ENCODE measurements at regions not wholly inside any gene's neighbourhood (a gene's known extent, or its start where the extent isn't known, plus 50 kb on each side); places are given as distances from the start of the nearest gene placed in this dataset.

DNA sequence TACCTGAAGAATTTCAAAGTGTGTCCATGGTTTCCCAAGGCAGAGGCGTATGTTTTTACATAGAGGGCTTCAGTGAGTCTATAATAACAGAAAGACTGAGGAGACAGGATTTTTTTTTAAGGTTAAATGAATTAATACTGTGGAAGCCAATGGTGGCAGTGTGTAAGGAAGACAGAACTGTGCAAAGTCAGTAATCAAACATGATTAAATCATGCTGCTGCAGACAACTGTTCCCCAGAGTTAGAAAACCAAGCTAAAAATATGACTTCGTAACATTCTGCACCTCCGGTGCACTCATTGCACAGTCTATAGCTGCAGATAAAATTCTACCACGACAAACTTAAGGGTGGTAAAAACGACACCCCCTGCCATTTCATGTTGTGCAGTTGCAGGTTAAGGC lies 309.6 kb upstream of the TRIB2 start:
- H3K4me3 ChIP-seq (replicated peaks in 1 of 3; ENCODE audit: insufficient read depth in 1 of 3, low read depth in 1 of 3, low read length in 3 of 3): no peak overlapping the region
- no peaks in the 10 kb centered on the region for H4K20me1 ChIP-seq (replicated peaks; ENCODE audit: control insufficient read depth, extremely low read depth, insufficient read depth, low read length)
- H3K4me2 ChIP-seq (ENCODE audit: insufficient read depth, low read length): no peak overlapping the region
- no peak for FAIRE-seq
- H3K9me1 ChIP-seq (replicated peaks; ENCODE audit: control insufficient read depth, extremely low read depth, insufficient read depth, low read length): no peaks in the 10 kb centered on the region
- TF ChIP-seq JUN (IDR thresholded peaks at IDR 0.05; ENCODE audit: borderline replicate concordance, insufficient read depth, insufficient read length, low read depth) (no peak), POLR2AphosphoS5 (IDR thresholded peaks at IDR 0.05; ENCODE audit: insufficient read depth, low read depth, low read length) (no peak)
- TF ChIP-seq, protein P1, sequence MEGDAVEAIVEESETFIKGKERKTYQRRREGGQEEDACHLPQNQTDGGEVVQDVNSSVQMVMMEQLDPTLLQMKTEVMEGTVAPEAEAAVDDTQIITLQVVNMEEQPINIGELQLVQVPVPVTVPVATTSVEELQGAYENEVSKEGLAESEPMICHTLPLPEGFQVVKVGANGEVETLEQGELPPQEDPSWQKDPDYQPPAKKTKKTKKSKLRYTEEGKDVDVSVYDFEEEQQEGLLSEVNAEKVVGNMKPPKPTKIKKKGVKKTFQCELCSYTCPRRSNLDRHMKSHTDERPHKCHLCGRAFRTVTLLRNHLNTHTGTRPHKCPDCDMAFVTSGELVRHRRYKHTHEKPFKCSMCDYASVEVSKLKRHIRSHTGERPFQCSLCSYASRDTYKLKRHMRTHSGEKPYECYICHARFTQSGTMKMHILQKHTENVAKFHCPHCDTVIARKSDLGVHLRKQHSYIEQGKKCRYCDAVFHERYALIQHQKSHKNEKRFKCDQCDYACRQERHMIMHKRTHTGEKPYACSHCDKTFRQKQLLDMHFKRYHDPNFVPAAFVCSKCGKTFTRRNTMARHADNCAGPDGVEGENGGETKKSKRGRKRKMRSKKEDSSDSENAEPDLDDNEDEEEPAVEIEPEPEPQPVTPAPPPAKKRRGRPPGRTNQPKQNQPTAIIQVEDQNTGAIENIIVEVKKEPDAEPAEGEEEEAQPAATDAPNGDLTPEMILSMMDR (IDR thresholded peaks at IDR 0.05; ENCODE audit: extremely low read depth in 1 of 2, insufficient read depth in 1 of 2, low read depth in 1 of 2, low read length in 2 of 2): no peak
- CTCF ChIA-PET: interaction anchor here (1.2 kb wide), 1 partner anchor 601 kb away, joined by 3 read pairs; no protein-coding TSS in a partner anchor
- no peak overlapping the region for H3K9ac ChIP-seq (replicated peaks; ENCODE audit: extremely low read depth, insufficient read depth, low read length)
- no peaks in the 10 kb centered on the region for H3K4me1 ChIP-seq (ENCODE audit: control insufficient read depth, extremely low read depth, insufficient read depth, low read length)
- H3K79me2 ChIP-seq (ENCODE audit: control insufficient read depth, insufficient read depth, low read length): no peaks in the 10 kb centered on the region
- dilution Hi-C loops (cut with MboI; ENCODE audit: extremely low pct_ligation_motif_present, low sequenced_read_pairs): no loop called here
- H3K9me3 ChIP-seq (replicated peaks; ENCODE audit: control insufficient read depth, insufficient read depth, low read length): no peaks in the 10 kb centered on the region
- no peaks in the 10 kb centered on the region for H3K27me3 ChIP-seq (ENCODE audit: control insufficient read depth in 2 of 2, insufficient read depth in 2 of 2, low read length in 2 of 2)
- H2AFZ ChIP-seq (ENCODE audit: low read depth, low read length): no peak overlapping the region
- intact Hi-C loops (cut with micrococcal nuclease): no loop called here
- POLR2A ChIA-PET: no interaction called here
- H3K36me3 ChIP-seq (ENCODE audit: control insufficient read depth in 2 of 2, extremely low read depth in 1 of 2, insufficient read depth in 2 of 2, low read length in 2 of 2): no peaks in the 10 kb centered on the region
- no TSS peak for BruUV-seq (replicated peaks)
- no peak overlapping the region for H3K27ac ChIP-seq (ENCODE audit: insufficient read depth, low read depth, low read length)
- DNase-seq (ENCODE audit: low read depth, low spot score): no peak

DNA sequence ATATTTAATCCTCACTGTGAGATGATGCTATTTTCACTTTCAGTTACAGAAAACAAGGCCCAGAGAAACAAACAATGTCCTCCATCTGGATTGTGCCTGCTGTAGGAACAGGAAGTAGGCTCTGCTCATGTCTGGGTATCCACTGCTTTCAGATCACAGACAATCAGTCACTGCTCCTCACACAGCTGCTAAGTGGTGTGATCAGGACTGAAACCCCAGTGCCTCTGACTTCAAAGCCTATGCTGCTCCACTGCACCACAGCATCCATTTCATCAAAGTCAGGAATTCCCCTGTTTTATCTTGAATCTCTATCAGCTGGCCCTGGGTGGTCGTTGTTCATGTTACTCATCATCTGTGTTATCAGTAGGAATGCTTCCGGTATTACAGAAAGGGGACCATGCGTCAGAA lies 303.8 kb upstream of the TRIB2 start:
- ChIA-PET POLR2A (no interaction called here), CTCF (interaction anchor here (1.0 to 1.8 kb wide), 2 partner anchors 11 to 304 kb away, joined by 3 to 6 read pairs; partner anchors contain the start of gene TRIB2)
- H3K36me3 ChIP-seq (ENCODE audit: control insufficient read depth in 2 of 2, extremely low read depth in 1 of 2, insufficient read depth in 2 of 2, low read length in 2 of 2): no peaks in the 10 kb centered on the region
- dilution Hi-C loops (cut with MboI; ENCODE audit: extremely low pct_ligation_motif_present, low sequenced_read_pairs): no loop called here
- H3K27me3 ChIP-seq (ENCODE audit: control insufficient read depth in 2 of 2, insufficient read depth in 2 of 2, low read length in 2 of 2): no peaks in the 10 kb centered on the region
- H3K9me1 ChIP-seq (replicated peaks; ENCODE audit: control insufficient read depth, extremely low read depth, insufficient read depth, low read length): no peaks in the 10 kb centered on the region
- H4K20me1 ChIP-seq (replicated peaks; ENCODE audit: control insufficient read depth, extremely low read depth, insufficient read depth, low read length): no peaks in the 10 kb centered on the region
- no peaks in the 10 kb centered on the region for H3K79me2 ChIP-seq (ENCODE audit: control insufficient read depth, insufficient read depth, low read length)
- H3K4me1 ChIP-seq (ENCODE audit: control insufficient read depth, extremely low read depth, insufficient read depth, low read length): peaks cover 3% of the 10 kb centered on the region
- H3K9me3 ChIP-seq (replicated peaks; ENCODE audit: control insufficient read depth, insufficient read depth, low read length): no peaks in the 10 kb centered on the region
- intact Hi-C loops (cut with micrococcal nuclease): loop anchor here (5.0 kb wide), 1 partner anchor 581 kb away; no protein-coding TSS in a partner anchor
- BruUV-seq (replicated peaks): no TSS peak
- H3K4me3 ChIP-seq (replicated peaks in 1 of 3; ENCODE audit: insufficient read depth in 1 of 3, low read depth in 1 of 3, low read length in 3 of 3): no peak overlapping the region
- H3K27ac ChIP-seq (ENCODE audit: insufficient read depth, low read depth, low read length): no peak overlapping the region
- H2AFZ ChIP-seq (ENCODE audit: low read depth, low read length): no peak overlapping the region
- peak; percentile 4 for DNase-seq (ENCODE audit: low read depth, low spot score)
- H3K4me2 ChIP-seq (ENCODE audit: insufficient read depth, low read length): no peak overlapping the region
- TF ChIP-seq GATA2 (IDR thresholded peaks at IDR 0.05; ENCODE audit: insufficient read depth, insufficient read length, low read depth, low read length) (peak; percentile 45), EZH2 (IDR thresholded peaks at IDR 0.05; ENCODE audit: borderline replicate concordance, low read depth, low read length, severe bottlenecking) (no peak), MYC (IDR thresholded peaks at IDR 0.05; ENCODE audit: low read depth, low read length) (no peak), POLR2AphosphoS5 (IDR thresholded peaks at IDR 0.05; ENCODE audit: insufficient read depth, low read depth, low read length) (no peak), FOS (IDR thresholded peaks at IDR 0.05; ENCODE audit: borderline replicate concordance, insufficient read depth, low read length) (no peak), JUN (IDR thresholded peaks at IDR 0.05; ENCODE audit: borderline replicate concordance, insufficient read depth, insufficient read length, low read depth) (no peak)
- TF ChIP-seq, protein P2, sequence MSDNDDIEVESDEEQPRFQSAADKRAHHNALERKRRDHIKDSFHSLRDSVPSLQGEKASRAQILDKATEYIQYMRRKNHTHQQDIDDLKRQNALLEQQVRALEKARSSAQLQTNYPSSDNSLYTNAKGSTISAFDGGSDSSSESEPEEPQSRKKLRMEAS (IDR thresholded peaks at IDR 0.05; ENCODE audit: insufficient read depth, insufficient read length): no peak
- TF ChIP-seq, protein P1 (IDR thresholded peaks at IDR 0.05; ENCODE audit: extremely low read depth in 1 of 2, insufficient read depth in 1 of 2, low read depth in 1 of 2, low read length in 2 of 2): no peak
- no peak overlapping the region for H3K9ac ChIP-seq (replicated peaks; ENCODE audit: extremely low read depth, insufficient read depth, low read length)
- no peak for FAIRE-seq

Data from endothelial cell of umbilical vein (primary cell).